ENCODE measurements at regions not wholly inside any gene's neighbourhood (a gene's known extent, or its start where the extent isn't known, plus 50 kb on each side); places are given as distances from the start of the nearest gene placed in this dataset.

DNA sequence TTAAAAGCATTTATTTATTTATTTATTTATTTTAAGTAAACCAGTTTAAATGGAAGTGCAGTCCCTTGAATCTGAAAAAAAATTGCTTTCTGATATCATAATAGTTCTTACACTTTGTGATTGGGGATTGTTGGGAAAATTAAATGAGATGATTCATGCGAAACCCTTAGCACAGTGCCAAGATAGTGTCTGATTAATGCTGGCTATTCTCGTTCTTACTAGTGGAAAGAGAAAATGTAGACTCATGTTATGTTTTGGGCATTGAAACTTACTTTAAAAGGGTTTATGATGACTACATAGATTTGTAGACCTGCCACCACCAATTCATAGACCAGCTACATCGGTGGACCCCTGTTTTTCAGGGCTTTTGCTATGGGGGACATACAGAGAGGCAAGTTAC lies 229.2 kb upstream of the ZFP64 start:
- Histone ChIP-seq H4K91ac (replicated peaks; ENCODE audit: insufficient read length, low read length) (no peak overlapping the region), H2BK15ac (ENCODE audit: low read length) (no peak overlapping the region), H3K9me3 (ENCODE audit: insufficient read depth in 2 of 2, low read depth in 1 of 2, low read length in 1 of 2) (peaks cover 0 to 3% of the 10 kb centered on the region in 2 experiments; a peak in 1 of 4 replicates), H2BK5ac (ENCODE audit: low read depth, low read length) (no peak overlapping the region), H3K27ac (ENCODE audit: low read depth, low read length) (no peak overlapping the region), H3K23me2 (ENCODE audit: low read depth, low read length) (peaks cover 2% of the 10 kb centered on the region; the same call in 1 of the 2 replicates), H3K4ac (replicated peaks; ENCODE audit: insufficient read length, low read depth, low read length) (no peak overlapping the region), H3K9ac (replicated peaks in 1 of 4; ENCODE audit: extremely low read depth in 1 of 4, low read depth in 3 of 4, low read length in 3 of 4) (no peak overlapping the region), H2BK120ac (replicated peaks; ENCODE audit: low read depth, low read length) (no peak overlapping the region), H2AK5ac (ENCODE audit: low read depth, low read length) (no peak overlapping the region), H3K4me3 (ENCODE audit: extremely low read depth in 1 of 4, insufficient read depth in 2 of 4, low read depth in 3 of 4, low read length in 4 of 4) (no peak overlapping the region), H3K4me1 (replicated peaks in 1 of 4; ENCODE audit: control insufficient read depth in 3 of 4, insufficient read depth in 4 of 4, low read length in 3 of 4) (no peaks in the 10 kb centered on the region), H3K27me3 (replicated peaks in 1 of 4; ENCODE audit: control insufficient read depth in 3 of 4, extremely low read depth in 1 of 4, insufficient read depth in 3 of 4, low read length in 3 of 4) (no peaks in the 10 kb centered on the region), H4K8ac (ENCODE audit: extremely low read depth, insufficient read depth, low read length) (no peak overlapping the region), H3K79me2 (ENCODE audit: control insufficient read depth in 1 of 2, insufficient read depth in 2 of 2, low read length in 2 of 2) (no peaks in the 10 kb centered on the region), H2BK12ac (ENCODE audit: low read depth, low read length) (no peak overlapping the region), H3K36me3 (ENCODE audit: control insufficient read depth in 2 of 4, insufficient read depth in 4 of 4, low read length in 3 of 4) (no peaks in the 10 kb centered on the region), H4K5ac (ENCODE audit: insufficient read length, low read depth, low read length) (no peak overlapping the region), H3K79me1 (ENCODE audit: low read depth, low read length) (no peaks in the 10 kb centered on the region), H2AFZ (ENCODE audit: low read length) (no peak overlapping the region), H3K18ac (ENCODE audit: extremely low read depth, low read length) (no peak overlapping the region), H3K14ac (ENCODE audit: insufficient read length) (no peak overlapping the region), H3K23ac (ENCODE audit: insufficient read length) (no peak overlapping the region), H4K20me1 (replicated peaks in 1 of 2; ENCODE audit: control insufficient read depth in 1 of 2, insufficient read depth in 2 of 2, low read length in 2 of 2) (no peaks in the 10 kb centered on the region), H2BK20ac (ENCODE audit: low read length) (no peak overlapping the region), H3K56ac (replicated peaks; ENCODE audit: insufficient read length, low read depth, low read length) (no peak overlapping the region), H3K4me2 (ENCODE audit: insufficient read depth in 1 of 2, low read depth in 2 of 2, low read length in 2 of 2) (no peak overlapping the region)
- DNase-seq (ENCODE audit: low read depth in 1 of 2, low spot score in 2 of 2) = no peak
- CTCF ChIA-PET (ENCODE audit: partially characterized antibody) = no interaction called here
- 90% methylated on average over 3 of the region's 3 CpGs; no CpG with 5 or more reads in 1 of the 2 experiments for WGBS, 2 experiments (ENCODE audit: extremely low coverage in 1 of 2, insufficient coverage in 1 of 2, insufficient read length in 1 of 2, insufficient replicate concordance in 2 of 2, low coverage in 1 of 2, low lambda C conversion rate in 2 of 2, missing lambda C conversion rate in 1 of 2)
- POLR2A ChIA-PET (ENCODE audit: partially characterized antibody) = no interaction called here
- FAIRE-seq = no peak
- TF ChIP-seq SP2 (IDR thresholded peaks at IDR 0.05; ENCODE audit: low read length) (no peak), TEAD4 (IDR thresholded peaks at IDR 0.05; ENCODE audit: low read depth, low read length) (no peak), RNF2 (IDR thresholded peaks at IDR 0.05; ENCODE audit: borderline replicate concordance, low read depth, low read length, missing control alignments, poor library complexity, severe bottlenecking) (no peak), NRF1 (IDR thresholded peaks at IDR 0.05; ENCODE audit: low read depth, low read length) (no peak), BACH1 (IDR thresholded peaks at IDR 0.05; ENCODE audit: low read length) (no peak), HDAC6 (IDR thresholded peaks at IDR 0.05; ENCODE audit: low read depth, low read length) (no peak), PHF8 (conservative IDR thresholded peaks at IDR 0.05; ENCODE audit: low read depth, low read length) (no peak), POLR2A (IDR thresholded peaks at IDR 0.05; ENCODE audit: control extremely low read depth in 1 of 2, low read depth in 2 of 2, low read length in 2 of 2) (no peak), EP300 (IDR thresholded peaks at IDR 0.05; ENCODE audit: borderline replicate concordance in 1 of 2, low read depth in 2 of 2, low read length in 2 of 2) (no peak), SP1 (IDR thresholded peaks at IDR 0.05; ENCODE audit: low read depth, low read length) (no peak), TAF7 (optimal IDR thresholded peaks at IDR 0.05; ENCODE audit: borderline replicate concordance, low read depth, low read length) (no peak), EZH2 (IDR thresholded peaks at IDR 0.05; ENCODE audit: low read depth, low read length, severe bottlenecking) (no peak)
- TF ChIP-seq, protein P1, sequence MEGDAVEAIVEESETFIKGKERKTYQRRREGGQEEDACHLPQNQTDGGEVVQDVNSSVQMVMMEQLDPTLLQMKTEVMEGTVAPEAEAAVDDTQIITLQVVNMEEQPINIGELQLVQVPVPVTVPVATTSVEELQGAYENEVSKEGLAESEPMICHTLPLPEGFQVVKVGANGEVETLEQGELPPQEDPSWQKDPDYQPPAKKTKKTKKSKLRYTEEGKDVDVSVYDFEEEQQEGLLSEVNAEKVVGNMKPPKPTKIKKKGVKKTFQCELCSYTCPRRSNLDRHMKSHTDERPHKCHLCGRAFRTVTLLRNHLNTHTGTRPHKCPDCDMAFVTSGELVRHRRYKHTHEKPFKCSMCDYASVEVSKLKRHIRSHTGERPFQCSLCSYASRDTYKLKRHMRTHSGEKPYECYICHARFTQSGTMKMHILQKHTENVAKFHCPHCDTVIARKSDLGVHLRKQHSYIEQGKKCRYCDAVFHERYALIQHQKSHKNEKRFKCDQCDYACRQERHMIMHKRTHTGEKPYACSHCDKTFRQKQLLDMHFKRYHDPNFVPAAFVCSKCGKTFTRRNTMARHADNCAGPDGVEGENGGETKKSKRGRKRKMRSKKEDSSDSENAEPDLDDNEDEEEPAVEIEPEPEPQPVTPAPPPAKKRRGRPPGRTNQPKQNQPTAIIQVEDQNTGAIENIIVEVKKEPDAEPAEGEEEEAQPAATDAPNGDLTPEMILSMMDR (IDR thresholded peaks at IDR 0.05; ENCODE audit: control extremely low read depth in 1 of 3, insufficient read depth in 1 of 3, low read depth in 1 of 3, low read length in 3 of 3) = no peak

Data from H1 (cell line).